Ishikawa (cell line): ENCODE measurements at regions not wholly inside any gene's neighbourhood (a gene's known extent, or its start where the extent isn't known, plus 50 kb on each side); places are given as distances from the start of the nearest gene placed in this dataset.

Experiments
- REST ChIP-seq: IDR thresholded peaks from 2 replicates; pipeline ENCODE4 v1.6.1; 2012; ENCODE audit warnings: low read depth, mild to moderate bottlenecking
- YY1 ChIP-seq: IDR thresholded peaks from 2 replicates; pipeline ENCODE4 v1.6.1; 2012; ENCODE audit warnings: low read depth

DNA sequence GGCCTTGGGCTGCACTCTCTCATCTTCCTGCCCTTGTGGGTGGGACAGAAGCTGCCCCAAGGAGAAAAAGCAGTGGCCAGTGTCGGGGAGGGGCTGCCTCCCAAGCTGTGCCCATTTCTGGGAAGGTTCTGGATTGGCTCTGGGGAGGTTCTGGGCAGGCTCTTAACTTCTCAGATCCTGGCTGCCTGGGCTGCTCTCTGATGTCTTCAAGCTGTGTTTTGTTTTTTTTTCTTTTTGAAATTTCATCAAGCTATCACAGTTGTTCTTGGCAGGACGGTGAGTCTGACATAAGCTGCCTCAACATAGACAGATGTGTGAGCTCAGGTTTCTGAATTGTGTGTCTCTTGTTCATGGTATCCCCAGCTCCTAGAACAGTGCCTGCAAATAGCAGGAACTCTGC lies 1032.0 kb downstream of the BRD1 start:
- TF ChIP-seq REST (no peak), YY1 (no peak)
